GM23338 (cell line): ENCODE measurements at regions not wholly inside any gene's neighbourhood (a gene's known extent, or its start where the extent isn't known, plus 50 kb on each side); places are given as distances from the start of the nearest gene placed in this dataset.

Experiments
- CREB1 ChIP-seq: fragments of 250-450 bp; sonication (Bioruptor Pico); IDR thresholded peaks from 2 replicates; pipeline ENCODE4 v1.5.0; 2020; ENCODE audit warnings: low read depth, mild to moderate bottlenecking, moderate library complexity
- EZH2 ChIP-seq: fragments of 200-600 bp; sonication (generic); IDR thresholded peaks from one replicate; pipeline ENCODE4 v1.8.0; 2017; ENCODE audit warnings: antibody characterized with exemption, mild to moderate bottlenecking, low read depth; ENCODE audit not compliant: unreplicated experiment
- EZH2phosphoT487 ChIP-seq: fragments of 200-600 bp; sonication (generic); IDR thresholded peaks from one replicate; pipeline ENCODE4 v1.8.1; 2018; ENCODE audit warnings: antibody characterized with exemption; ENCODE audit not compliant: unreplicated experiment
- JUNB ChIP-seq: IDR thresholded peaks from one replicate; pipeline ENCODE4 v1.6.1; 2016; ENCODE audit warnings: antibody characterized with exemption; ENCODE audit not compliant: unreplicated experiment
- NANOG ChIP-seq: IDR thresholded peaks from 2 replicates; pipeline ENCODE4 v1.6.1; 2016; ENCODE audit warnings: antibody characterized with exemption, borderline replicate concordance
- POLR2AphosphoS5 ChIP-seq: IDR thresholded peaks from 2 replicates; pipeline ENCODE4 v1.6.1; 2016; ENCODE audit warnings: antibody characterized with exemption, low read depth
- STAT1 ChIP-seq: IDR thresholded peaks from one replicate; pipeline ENCODE4 v1.6.1; 2016; ENCODE audit warnings: antibody characterized with exemption; ENCODE audit not compliant: unreplicated experiment
- ZNF114 ChIP-seq: fragments of 250-450 bp; sonication (Bioruptor Pico); IDR thresholded peaks from 2 replicates; pipeline ENCODE4 v1.5.0; 2020; ENCODE audit warnings: mild to moderate bottlenecking, moderate library complexity
- TF ChIP-seq, protein P1 (sequence below), 2 experiments: fragments of 200-600 bp in 1 of 2; sonication (generic) in 1 of 2; conservative IDR thresholded peaks; 2 replicates each; pipeline versions ENCODE4 v1.5.1 to v1.6.1; 2016 to 2017; ENCODE audit warnings: antibody characterized with exemption in 2 of 2, low read depth in 2 of 2, mild to moderate bottlenecking in 2 of 2, moderate library complexity in 1 of 2
- TF ChIP-seq, protein P2 (sequence below): IDR thresholded peaks from 2 replicates; pipeline ENCODE4 v1.6.1; 2016; ENCODE audit warnings: antibody characterized with exemption
- TF ChIP-seq, protein P3 (sequence below): IDR thresholded peaks from one replicate; pipeline ENCODE4 v1.6.1; 2018; ENCODE audit warnings: antibody characterized with exemption; ENCODE audit not compliant: unreplicated experiment
- TF ChIP-seq, protein P4 (sequence below): fragments of 250-450 bp; sonication (Bioruptor Pico); IDR thresholded peaks from 2 replicates; pipeline ENCODE4 v1.5.0; 2020; ENCODE audit warnings: mild to moderate bottlenecking, moderate library complexity

DNA sequence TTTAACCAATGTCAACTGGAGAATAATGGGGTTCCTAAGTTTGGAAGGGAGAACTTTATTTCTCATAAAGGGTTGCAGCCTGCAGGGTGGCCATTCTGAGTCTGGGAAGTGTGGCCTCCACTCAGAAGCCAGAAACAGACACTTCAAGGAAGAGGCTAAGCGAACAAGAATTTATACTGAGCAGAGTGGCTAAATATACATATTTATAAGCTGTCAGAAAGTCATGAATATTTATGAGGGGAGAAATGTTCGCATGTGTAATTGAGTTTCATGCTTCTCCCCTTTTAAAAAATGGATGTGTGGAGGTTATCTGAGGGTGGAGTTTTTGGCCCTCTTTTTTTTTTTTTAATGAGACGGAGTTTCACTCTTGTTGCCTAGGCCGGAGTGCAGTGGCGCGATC, 78.1 kb upstream of the PLAC8 start:
- TF ChIP-seq, protein P1, sequence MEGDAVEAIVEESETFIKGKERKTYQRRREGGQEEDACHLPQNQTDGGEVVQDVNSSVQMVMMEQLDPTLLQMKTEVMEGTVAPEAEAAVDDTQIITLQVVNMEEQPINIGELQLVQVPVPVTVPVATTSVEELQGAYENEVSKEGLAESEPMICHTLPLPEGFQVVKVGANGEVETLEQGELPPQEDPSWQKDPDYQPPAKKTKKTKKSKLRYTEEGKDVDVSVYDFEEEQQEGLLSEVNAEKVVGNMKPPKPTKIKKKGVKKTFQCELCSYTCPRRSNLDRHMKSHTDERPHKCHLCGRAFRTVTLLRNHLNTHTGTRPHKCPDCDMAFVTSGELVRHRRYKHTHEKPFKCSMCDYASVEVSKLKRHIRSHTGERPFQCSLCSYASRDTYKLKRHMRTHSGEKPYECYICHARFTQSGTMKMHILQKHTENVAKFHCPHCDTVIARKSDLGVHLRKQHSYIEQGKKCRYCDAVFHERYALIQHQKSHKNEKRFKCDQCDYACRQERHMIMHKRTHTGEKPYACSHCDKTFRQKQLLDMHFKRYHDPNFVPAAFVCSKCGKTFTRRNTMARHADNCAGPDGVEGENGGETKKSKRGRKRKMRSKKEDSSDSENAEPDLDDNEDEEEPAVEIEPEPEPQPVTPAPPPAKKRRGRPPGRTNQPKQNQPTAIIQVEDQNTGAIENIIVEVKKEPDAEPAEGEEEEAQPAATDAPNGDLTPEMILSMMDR (conservative IDR thresholded peaks at IDR 0.05; ENCODE audit: low read depth in 2 of 2) = no peak
- TF ChIP-seq STAT1 (no peak), POLR2AphosphoS5 (no peak), EZH2 (no peak), JUNB (no peak), CREB1 (CRISPR knock-in tag) (no peak), EZH2phosphoT487 (no peak), ZNF114 (CRISPR knock-in tag) (no peak), NANOG (no peak)
- TF ChIP-seq, protein P2, sequence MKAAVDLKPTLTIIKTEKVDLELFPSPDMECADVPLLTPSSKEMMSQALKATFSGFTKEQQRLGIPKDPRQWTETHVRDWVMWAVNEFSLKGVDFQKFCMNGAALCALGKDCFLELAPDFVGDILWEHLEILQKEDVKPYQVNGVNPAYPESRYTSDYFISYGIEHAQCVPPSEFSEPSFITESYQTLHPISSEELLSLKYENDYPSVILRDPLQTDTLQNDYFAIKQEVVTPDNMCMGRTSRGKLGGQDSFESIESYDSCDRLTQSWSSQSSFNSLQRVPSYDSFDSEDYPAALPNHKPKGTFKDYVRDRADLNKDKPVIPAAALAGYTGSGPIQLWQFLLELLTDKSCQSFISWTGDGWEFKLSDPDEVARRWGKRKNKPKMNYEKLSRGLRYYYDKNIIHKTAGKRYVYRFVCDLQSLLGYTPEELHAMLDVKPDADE = no peak
- TF ChIP-seq, protein P3, sequence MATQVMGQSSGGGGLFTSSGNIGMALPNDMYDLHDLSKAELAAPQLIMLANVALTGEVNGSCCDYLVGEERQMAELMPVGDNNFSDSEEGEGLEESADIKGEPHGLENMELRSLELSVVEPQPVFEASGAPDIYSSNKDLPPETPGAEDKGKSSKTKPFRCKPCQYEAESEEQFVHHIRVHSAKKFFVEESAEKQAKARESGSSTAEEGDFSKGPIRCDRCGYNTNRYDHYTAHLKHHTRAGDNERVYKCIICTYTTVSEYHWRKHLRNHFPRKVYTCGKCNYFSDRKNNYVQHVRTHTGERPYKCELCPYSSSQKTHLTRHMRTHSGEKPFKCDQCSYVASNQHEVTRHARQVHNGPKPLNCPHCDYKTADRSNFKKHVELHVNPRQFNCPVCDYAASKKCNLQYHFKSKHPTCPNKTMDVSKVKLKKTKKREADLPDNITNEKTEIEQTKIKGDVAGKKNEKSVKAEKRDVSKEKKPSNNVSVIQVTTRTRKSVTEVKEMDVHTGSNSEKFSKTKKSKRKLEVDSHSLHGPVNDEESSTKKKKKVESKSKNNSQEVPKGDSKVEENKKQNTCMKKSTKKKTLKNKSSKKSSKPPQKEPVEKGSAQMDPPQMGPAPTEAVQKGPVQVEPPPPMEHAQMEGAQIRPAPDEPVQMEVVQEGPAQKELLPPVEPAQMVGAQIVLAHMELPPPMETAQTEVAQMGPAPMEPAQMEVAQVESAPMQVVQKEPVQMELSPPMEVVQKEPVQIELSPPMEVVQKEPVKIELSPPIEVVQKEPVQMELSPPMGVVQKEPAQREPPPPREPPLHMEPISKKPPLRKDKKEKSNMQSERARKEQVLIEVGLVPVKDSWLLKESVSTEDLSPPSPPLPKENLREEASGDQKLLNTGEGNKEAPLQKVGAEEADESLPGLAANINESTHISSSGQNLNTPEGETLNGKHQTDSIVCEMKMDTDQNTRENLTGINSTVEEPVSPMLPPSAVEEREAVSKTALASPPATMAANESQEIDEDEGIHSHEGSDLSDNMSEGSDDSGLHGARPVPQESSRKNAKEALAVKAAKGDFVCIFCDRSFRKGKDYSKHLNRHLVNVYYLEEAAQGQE = no peak
- TF ChIP-seq, protein P4, sequence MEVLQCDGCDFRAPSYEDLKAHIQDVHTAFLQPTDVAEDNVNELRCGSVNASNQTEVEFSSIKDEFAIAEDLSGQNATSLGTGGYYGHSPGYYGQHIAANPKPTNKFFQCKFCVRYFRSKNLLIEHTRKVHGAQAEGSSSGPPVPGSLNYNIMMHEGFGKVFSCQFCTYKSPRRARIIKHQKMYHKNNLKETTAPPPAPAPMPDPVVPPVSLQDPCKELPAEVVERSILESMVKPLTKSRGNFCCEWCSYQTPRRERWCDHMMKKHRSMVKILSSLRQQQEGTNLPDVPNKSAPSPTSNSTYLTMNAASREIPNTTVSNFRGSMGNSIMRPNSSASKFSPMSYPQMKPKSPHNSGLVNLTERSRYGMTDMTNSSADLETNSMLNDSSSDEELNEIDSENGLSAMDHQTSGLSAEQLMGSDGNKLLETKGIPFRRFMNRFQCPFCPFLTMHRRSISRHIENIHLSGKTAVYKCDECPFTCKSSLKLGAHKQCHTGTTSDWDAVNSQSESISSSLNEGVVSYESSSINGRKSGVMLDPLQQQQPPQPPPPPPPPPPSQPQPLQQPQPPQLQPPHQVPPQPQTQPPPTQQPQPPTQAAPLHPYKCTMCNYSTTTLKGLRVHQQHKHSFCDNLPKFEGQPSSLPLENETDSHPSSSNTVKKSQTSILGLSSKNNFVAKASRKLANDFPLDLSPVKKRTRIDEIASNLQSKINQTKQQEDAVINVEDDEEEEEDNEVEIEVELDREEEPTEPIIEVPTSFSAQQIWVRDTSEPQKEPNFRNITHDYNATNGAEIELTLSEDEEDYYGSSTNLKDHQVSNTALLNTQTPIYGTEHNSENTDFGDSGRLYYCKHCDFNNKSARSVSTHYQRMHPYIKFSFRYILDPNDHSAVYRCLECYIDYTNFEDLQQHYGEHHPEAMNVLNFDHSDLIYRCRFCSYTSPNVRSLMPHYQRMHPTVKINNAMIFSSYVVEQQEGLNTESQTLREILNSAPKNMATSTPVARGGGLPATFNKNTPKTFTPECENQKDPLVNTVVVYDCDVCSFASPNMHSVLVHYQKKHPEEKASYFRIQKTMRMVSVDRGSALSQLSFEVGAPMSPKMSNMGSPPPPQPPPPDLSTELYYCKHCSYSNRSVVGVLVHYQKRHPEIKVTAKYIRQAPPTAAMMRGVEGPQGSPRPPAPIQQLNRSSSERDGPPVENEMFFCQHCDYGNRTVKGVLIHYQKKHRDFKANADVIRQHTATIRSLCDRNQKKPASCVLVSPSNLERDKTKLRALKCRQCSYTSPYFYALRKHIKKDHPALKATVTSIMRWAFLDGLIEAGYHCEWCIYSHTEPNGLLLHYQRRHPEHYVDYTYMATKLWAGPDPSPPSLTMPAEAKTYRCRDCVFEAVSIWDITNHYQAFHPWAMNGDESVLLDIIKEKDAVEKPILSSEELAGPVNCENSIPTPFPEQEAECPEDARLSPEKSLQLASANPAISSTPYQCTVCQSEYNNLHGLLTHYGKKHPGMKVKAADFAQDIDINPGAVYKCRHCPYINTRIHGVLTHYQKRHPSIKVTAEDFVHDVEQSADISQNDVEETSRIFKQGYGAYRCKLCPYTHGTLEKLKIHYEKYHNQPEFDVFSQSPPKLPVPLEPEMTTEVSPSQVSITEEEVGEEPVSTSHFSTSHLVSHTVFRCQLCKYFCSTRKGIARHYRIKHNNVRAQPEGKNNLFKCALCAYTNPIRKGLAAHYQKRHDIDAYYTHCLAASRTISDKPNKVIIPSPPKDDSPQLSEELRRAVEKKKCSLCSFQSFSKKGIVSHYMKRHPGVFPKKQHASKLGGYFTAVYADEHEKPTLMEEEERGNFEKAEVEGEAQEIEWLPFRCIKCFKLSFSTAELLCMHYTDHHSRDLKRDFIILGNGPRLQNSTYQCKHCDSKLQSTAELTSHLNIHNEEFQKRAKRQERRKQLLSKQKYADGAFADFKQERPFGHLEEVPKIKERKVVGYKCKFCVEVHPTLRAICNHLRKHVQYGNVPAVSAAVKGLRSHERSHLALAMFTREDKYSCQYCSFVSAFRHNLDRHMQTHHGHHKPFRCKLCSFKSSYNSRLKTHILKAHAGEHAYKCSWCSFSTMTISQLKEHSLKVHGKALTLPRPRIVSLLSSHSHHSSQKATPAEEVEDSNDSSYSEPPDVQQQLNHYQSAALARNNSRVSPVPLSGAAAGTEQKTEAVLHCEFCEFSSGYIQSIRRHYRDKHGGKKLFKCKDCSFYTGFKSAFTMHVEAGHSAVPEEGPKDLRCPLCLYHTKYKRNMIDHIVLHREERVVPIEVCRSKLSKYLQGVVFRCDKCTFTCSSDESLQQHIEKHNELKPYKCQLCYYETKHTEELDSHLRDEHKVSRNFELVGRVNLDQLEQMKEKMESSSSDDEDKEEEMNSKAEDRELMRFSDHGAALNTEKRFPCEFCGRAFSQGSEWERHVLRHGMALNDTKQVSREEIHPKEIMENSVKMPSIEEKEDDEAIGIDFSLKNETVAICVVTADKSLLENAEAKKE = no peak
